ENCODE measurements at regions not wholly inside any gene's neighbourhood (a gene's known extent, or its start where the extent isn't known, plus 50 kb on each side); places are given as distances from the start of the nearest gene placed in this dataset.

DNA sequence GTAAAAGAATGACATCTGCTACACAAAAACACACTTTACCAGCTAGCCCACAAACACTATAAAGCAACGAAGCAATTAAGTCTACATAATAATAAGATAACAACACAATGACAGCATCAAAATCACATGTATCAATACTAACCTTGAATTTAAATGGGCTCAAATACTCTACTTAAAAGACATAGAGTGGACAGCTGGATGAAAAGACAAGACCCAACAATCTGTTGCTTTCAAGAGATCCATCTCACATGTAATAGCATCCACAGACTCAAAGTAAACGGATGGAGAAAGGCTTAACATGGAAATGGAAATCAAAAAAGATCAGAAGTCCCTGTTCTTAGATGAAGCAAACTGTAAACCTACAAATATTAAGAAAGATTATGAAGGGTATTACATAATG is 2175.9 kb downstream of the PCDH9 start:
- no peak for DNase-seq
- Histone ChIP-seq H3K4me1 (no peaks in the 10 kb centered on the region), H3K36me3 (no peaks in the 10 kb centered on the region), H3K4me3 (no peak overlapping the region), H3K9me3 (peaks cover 5% of the 10 kb centered on the region), H3K27me3 (ENCODE audit: low read depth) (no peaks in the 10 kb centered on the region), H3K27ac (no peak overlapping the region)
- intact Hi-C loops (cut with DNase I), result no loop called here
- TF ChIP-seq CTCF (IDR thresholded peaks at IDR 0.05), result no peak
- ATAC-seq, result no peak

DNA sequence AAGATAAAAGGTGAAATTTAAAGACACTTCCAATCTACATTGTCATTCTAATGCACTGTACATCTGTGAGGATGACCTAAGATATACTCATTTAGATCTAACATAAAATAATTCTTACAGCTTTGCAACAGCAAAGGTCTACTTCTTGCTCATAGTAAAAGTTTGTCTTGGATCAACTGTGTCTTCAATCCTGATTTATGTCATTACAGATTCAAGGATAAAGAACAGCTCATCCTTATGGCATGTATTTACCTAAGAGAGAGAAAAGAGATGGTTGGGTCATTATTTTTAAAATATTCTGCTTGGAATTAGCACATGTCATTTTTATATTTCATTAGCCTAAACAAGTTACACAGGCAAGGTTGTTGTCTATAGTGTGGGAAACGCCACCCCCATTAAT is 2193.1 kb downstream of the PCDH9 start:
- Histone ChIP-seq H3K4me1 (no peaks in the 10 kb centered on the region), H3K27ac (no peak overlapping the region), H3K9me3 (no peaks in the 10 kb centered on the region), H3K36me3 (no peaks in the 10 kb centered on the region), H3K27me3 (ENCODE audit: low read depth) (no peaks in the 10 kb centered on the region), H3K4me3 (no peak overlapping the region)
- intact Hi-C loops (cut with DNase I), result no loop called here
- ATAC-seq, result no peak
- no peak for TF ChIP-seq CTCF (IDR thresholded peaks at IDR 0.05)
- no peak for DNase-seq

GRCh38 chr13:65035302-65035701 is 2194.8 kb downstream of the PCDH9 start:
- Histone ChIP-seq H3K4me1 (no peaks in the 10 kb centered on the region), H3K27ac (no peak overlapping the region), H3K4me3 (no peak overlapping the region), H3K9me3 (no peaks in the 10 kb centered on the region), H3K36me3 (no peaks in the 10 kb centered on the region), H3K27me3 (ENCODE audit: low read depth) (no peaks in the 10 kb centered on the region)
- intact Hi-C loops (cut with DNase I), result no loop called here
- no peak for TF ChIP-seq CTCF (IDR thresholded peaks at IDR 0.05)
- ATAC-seq, result no peak
- no peak for DNase-seq

DNA sequence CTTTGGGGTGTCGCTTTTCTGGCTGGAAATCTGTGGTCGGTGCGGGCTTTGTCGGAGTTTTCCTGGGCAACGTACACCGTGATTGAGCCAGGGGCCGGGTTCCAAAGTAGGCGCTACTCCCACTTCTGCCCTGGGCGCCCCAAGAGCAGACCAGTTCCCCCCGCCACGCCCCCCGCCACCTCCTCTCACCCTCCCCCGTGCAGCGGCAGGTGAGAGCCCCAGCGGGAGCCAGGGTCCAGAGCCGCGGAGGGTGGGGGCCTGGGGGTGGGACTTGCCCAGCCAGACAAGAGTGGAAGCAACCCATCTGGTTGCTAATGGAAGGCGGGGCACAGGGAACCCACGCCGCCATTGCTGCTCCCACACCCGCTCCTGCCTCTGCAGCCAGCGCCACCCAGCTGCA is 2195.9 kb downstream of the PCDH9 start:
- DNase-seq (no peak), ATAC-seq (no peak)
- H3K36me3 ChIP-seq, result no peaks in the 10 kb centered on the region
- no peak for TF ChIP-seq CTCF (IDR thresholded peaks at IDR 0.05)
- H3K27me3 ChIP-seq (ENCODE audit: low read depth), result no peaks in the 10 kb centered on the region
- intact Hi-C loops (cut with DNase I), result no loop called here
- no peak overlapping the region for H3K4me3 ChIP-seq
- H3K9me3 ChIP-seq, result no peaks in the 10 kb centered on the region
- no peaks in the 10 kb centered on the region for H3K4me1 ChIP-seq
- no peak overlapping the region for H3K27ac ChIP-seq

DNA sequence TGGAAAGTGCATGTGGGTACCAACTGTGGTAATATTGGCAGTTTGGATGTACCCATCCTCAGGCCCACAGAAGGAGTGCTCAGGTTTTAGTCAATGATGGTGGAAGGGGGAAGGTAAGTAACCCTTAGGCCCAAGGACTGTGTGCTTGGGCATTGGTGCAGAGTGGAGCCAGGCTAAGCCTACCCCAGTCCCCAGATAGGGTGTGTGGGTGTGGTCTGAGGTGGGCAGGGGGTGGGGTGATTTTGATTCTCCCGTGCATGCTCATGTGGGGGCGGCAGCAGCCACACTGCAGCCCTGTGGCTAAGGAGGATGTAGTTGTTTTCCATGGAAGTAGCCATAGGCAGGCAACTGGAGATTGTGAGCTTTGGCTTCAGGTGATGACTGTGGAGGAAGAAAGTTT is 2197.3 kb downstream of the PCDH9 start:
- no peak for TF ChIP-seq CTCF (IDR thresholded peaks at IDR 0.05)
- Histone ChIP-seq H3K4me3 (no peak overlapping the region), H3K27me3 (ENCODE audit: low read depth) (no peaks in the 10 kb centered on the region), H3K36me3 (no peaks in the 10 kb centered on the region), H3K27ac (no peak overlapping the region), H3K4me1 (no peaks in the 10 kb centered on the region), H3K9me3 (no peaks in the 10 kb centered on the region)
- intact Hi-C loops (cut with DNase I), result no loop called here
- DNase-seq (no peak), ATAC-seq (peak in 1 of 2 donors; percentile 23)

GRCh38 chr13:65028101-65028500 is 2202.0 kb downstream of the PCDH9 start:
- intact Hi-C loops (cut with DNase I), result no loop called here
- no peaks in the 10 kb centered on the region for H3K9me3 ChIP-seq
- H3K4me1 ChIP-seq, result no peaks in the 10 kb centered on the region
- no peak overlapping the region for H3K4me3 ChIP-seq
- ATAC-seq (no peak), DNase-seq (no peak)
- H3K27me3 ChIP-seq (ENCODE audit: low read depth), result no peaks in the 10 kb centered on the region
- H3K36me3 ChIP-seq, result no peaks in the 10 kb centered on the region
- TF ChIP-seq CTCF (IDR thresholded peaks at IDR 0.05), result no peak
- no peak overlapping the region for H3K27ac ChIP-seq

Data from lower lobe of right lung (tissue), 2 donors.